ENCODE measurements at regions not wholly inside any gene's neighbourhood (a gene's known extent, or its start where the extent isn't known, plus 50 kb on each side); places are given as distances from the start of the nearest gene placed in this dataset.
"Not testable (repeated sequence)": the region's sequence is repeated elsewhere in the genome, so short reads cannot be mapped to it uniquely, and the experiment has no call there.

DNA sequence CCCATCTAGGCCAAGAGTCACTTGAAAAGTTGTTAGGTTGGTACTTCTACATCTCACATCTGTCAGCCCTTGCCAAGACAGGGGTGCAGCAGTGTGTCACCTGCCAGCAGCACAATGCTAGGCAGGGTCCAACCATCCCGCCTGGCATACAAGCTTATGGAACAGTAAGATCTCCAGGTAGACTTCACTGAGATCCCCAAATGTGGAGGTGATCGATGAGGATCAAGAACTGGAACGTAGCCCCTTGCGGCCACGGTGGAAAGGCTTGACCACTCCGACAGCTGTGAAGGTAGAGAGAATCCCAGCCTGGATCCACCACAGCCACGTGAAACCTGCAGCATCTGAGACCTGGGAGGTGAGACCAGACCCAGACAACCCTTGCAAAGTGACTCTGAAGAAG lies 696.0 kb upstream of the LMO3 start:
- Histone ChIP-seq H3K4me3 (ENCODE audit: low read length) (no peak overlapping the region), H3K27me3 (ENCODE audit: control insufficient read depth, insufficient read depth) (no peaks in the 10 kb centered on the region), H3K4me1 (ENCODE audit: control insufficient read depth, insufficient read depth, low read length) (no peaks in the 10 kb centered on the region), H3K9me3 (ENCODE audit: control insufficient read depth, low read length) (no peaks in the 10 kb centered on the region), H3K27ac (ENCODE audit: low read length) (no peak overlapping the region)
- 91% methylated on average over 7 of the region's 7 CpGs for WGBS
- intact Hi-C loops (cut with DNase I) = no loop called here
- no peak for ATAC-seq
- DNase-seq = no peak

DNA sequence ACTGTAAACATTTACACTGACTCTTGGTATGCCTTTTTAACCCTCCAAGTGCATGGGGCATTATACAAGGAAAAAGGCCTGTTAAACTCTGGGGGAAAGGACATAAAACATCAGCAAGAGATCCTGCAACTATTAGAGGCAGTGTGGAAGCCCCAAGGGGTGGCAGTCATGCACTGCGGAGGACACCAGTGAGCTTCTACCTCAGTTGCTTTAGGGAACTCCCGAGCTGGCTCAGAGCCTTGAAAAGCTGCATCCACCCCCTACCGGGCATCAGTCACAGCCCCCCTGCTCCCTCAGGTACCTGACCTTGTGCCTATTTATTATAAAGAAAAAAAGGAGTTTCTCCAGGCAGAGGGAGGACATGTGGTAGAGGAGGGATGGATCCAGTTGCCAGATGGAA lies 695.6 kb upstream of the LMO3 start:
- 68% methylated on average over 3 of the region's 3 CpGs for WGBS
- DNase-seq (no peak), ATAC-seq (no peak)
- Histone ChIP-seq H3K4me3 (ENCODE audit: low read length) (no peak overlapping the region), H3K9me3 (ENCODE audit: control insufficient read depth, low read length) (no peaks in the 10 kb centered on the region), H3K27me3 (ENCODE audit: control insufficient read depth, insufficient read depth) (no peaks in the 10 kb centered on the region), H3K4me1 (ENCODE audit: control insufficient read depth, insufficient read depth, low read length) (no peaks in the 10 kb centered on the region), H3K27ac (ENCODE audit: low read length) (no peak overlapping the region)
- intact Hi-C loops (cut with DNase I) = no loop called here

DNA sequence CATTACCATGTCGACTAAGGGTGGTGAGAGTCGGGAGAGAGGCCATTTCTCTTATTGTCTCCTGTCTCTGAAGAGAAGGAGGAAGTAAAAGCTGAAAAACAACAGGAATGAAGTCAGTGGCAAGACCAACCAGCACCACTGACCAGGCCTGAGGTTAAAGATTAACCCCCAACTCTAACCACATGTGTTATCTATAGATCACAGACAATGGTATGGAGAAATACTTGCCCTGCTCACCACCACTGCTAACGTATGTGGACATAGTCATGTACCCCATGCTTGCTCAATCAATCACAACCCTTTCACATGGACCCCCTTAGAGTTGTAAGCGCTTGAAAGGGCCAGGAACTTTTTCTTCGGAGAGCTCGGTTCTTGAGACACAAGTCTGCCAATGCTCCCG lies 690.9 kb upstream of the LMO3 start:
- Histone ChIP-seq H3K9me3 (ENCODE audit: control insufficient read depth, low read length) (no peaks in the 10 kb centered on the region), H3K4me1 (ENCODE audit: control insufficient read depth, insufficient read depth, low read length) (no peaks in the 10 kb centered on the region), H3K4me3 (ENCODE audit: low read length) (no peak overlapping the region), H3K27me3 (ENCODE audit: control insufficient read depth, insufficient read depth) (no peaks in the 10 kb centered on the region), H3K27ac (ENCODE audit: low read length) (no peak overlapping the region)
- intact Hi-C loops (cut with DNase I) = no loop called here
- no peak for ATAC-seq
- no peak for DNase-seq
- 86% methylated on average over 7 of the region's 7 CpGs for WGBS

DNA sequence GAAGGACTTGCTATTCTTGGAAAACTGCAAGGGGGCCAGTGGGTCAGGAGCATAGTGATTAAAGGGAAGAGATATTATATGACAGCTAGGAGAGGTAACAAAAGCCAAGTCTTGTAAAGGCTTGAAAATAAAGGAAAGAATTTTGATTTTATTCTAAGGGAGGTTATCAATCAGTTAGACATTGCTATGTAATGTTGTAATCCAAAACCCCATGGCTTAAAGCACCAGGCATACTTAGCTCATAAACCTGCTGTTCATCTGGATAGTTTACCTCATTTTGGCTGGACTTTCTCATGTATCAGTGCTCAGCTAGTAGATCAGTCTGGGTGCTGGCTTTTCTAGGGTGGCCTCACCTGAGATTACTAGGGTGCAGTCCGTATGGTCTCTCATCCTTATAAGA lies 680.9 kb upstream of the LMO3 start:
- 82% methylated on average over 1 of the region's 1 CpG for WGBS
- ATAC-seq (no peak), DNase-seq (no peak)
- intact Hi-C loops (cut with DNase I) = no loop called here
- Histone ChIP-seq H3K27ac (ENCODE audit: low read length) (no peak overlapping the region), H3K4me3 (ENCODE audit: low read length) (no peak overlapping the region), H3K27me3 (ENCODE audit: control insufficient read depth, insufficient read depth) (no peaks in the 10 kb centered on the region), H3K4me1 (ENCODE audit: control insufficient read depth, insufficient read depth, low read length) (no peaks in the 10 kb centered on the region), H3K9me3 (ENCODE audit: control insufficient read depth, low read length) (no peaks in the 10 kb centered on the region)

DNA sequence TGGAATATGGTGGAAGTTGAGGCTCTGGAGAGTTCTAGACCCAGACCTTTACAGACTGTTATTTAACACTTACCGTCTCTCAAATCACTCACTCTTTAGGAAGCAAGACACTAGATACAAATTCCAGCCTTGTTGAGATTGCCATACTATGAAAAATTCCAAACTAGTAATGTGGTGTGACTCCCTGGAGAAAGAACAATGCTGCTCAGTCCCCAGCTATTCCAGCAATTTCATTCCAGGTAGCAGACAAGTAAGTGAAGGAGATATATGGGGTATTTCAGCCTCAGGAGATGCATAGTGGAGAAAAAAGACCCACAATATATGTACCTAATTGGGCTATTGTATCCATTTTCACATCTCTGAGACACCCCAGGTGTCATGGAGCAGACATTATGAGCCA lies 678.9 kb upstream of the LMO3 start:
- Histone ChIP-seq H3K9me3 (ENCODE audit: control insufficient read depth, low read length) (no peaks in the 10 kb centered on the region), H3K4me3 (ENCODE audit: low read length) (no peak overlapping the region), H3K27me3 (ENCODE audit: control insufficient read depth, insufficient read depth) (no peaks in the 10 kb centered on the region), H3K4me1 (ENCODE audit: control insufficient read depth, insufficient read depth, low read length) (no peaks in the 10 kb centered on the region), H3K27ac (ENCODE audit: low read length) (no peak overlapping the region)
- ATAC-seq = no peak
- DNase-seq = no peak
- 81% methylated on average over 1 of the region's 1 CpG for WGBS
- intact Hi-C loops (cut with DNase I) = no loop called here

DNA sequence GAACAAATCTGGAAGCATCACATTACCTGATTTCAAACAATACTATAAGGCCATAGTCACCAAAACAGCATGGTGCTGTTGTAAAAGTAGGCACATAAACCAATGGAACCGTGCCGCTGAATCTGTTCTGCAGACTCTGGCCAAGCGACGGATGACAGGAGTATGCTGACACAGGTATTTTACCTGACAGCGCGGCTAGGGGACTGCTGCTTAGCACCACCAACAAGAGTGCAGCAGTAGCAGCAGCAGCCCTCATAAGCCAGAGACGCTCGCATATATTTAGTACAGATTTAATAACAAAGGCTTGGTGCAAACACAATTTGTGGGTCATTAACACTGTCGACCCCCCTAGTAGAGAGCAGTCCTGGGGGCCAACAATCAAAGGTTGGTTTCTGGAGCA lies 677.6 kb upstream of the LMO3 start:
- Histone ChIP-seq H3K27me3 (ENCODE audit: control insufficient read depth, insufficient read depth) (no peaks in the 10 kb centered on the region), H3K4me1 (ENCODE audit: control insufficient read depth, insufficient read depth, low read length) (no peaks in the 10 kb centered on the region), H3K9me3 (ENCODE audit: control insufficient read depth, low read length) (no peaks in the 10 kb centered on the region), H3K27ac (ENCODE audit: low read length) (no peak overlapping the region), H3K4me3 (ENCODE audit: low read length) (no peak overlapping the region)
- intact Hi-C loops (cut with DNase I) = no loop called here
- ATAC-seq (no peak), DNase-seq (no peak)
- WGBS = 86% methylated on average over 9 of the region's 9 CpGs

DNA sequence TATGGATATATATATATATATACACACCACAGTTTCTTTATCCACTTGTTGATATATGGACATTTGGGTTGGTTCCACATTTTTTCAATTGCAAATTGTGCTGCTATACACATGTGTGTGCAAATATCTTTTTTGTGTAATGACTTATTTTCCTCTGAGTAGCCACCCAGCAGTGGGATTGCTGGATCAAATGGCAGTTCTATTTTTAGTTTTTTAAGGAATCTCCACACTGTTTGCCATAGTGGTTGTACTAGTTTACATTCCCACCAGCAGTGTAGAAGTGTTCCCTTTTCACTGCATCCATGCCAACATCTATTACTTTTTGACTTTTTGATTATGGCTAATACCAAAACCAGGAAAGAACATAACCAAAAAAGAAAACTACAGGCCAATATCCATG lies 676.2 kb upstream of the LMO3 start:
- H3K4me3 ChIP-seq (ENCODE audit: low read length); H3K27ac ChIP-seq (ENCODE audit: low read length); ATAC-seq; intact Hi-C loops (cut with DNase I); H3K4me1 ChIP-seq (ENCODE audit: control insufficient read depth, insufficient read depth, low read length); DNase-seq; H3K27me3 ChIP-seq (ENCODE audit: control insufficient read depth, insufficient read depth); H3K9me3 ChIP-seq (ENCODE audit: control insufficient read depth, low read length): not testable (repeated sequence)

DNA sequence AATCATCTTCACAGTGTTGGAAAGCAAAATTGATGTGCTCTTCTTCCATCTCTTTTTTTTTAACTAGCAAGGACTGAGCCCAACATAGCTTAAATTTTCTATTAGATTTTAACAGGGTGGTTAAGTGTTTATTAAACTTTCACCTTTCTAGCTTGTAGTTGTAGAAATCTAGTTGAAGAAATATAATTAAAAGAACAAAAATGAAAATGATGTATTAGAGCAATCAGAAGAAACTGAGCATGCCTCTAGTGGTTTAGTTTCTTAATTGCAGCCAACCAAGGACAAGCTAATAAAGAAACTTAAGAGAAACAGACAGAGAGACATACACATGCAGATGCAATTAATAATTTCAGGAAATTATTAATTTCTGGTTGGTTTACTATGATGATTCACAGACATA lies 673.0 kb upstream of the LMO3 start:
- DNase-seq = no peak
- Histone ChIP-seq H3K4me3 (ENCODE audit: low read length) (no peak overlapping the region), H3K27ac (ENCODE audit: low read length) (no peak overlapping the region), H3K27me3 (ENCODE audit: control insufficient read depth, insufficient read depth) (no peaks in the 10 kb centered on the region), H3K9me3 (ENCODE audit: control insufficient read depth, low read length) (no peaks in the 10 kb centered on the region), H3K4me1 (ENCODE audit: control insufficient read depth, insufficient read depth, low read length) (no peaks in the 10 kb centered on the region)
- intact Hi-C loops (cut with DNase I) = no loop called here
- ATAC-seq = no peak

DNA sequence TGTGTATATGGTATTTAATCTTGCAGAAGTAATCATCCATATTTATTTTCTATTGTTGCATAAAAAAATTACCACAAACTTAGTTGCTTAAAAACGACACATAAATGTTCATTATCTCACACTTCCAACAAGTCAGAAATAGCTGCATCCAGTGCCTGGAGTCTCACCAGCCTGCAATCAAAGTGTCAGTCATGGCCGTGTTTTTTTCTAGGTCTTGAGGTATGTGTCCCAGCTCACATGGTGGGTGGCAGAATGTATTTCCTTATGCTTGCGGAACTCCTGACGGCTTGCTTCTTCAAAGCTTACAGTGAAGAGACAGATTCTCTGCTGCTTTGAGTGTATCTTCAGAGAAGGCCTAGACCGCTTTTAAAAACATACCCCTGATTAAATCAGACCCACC lies 670.2 kb upstream of the LMO3 start:
- WGBS = 76% methylated on average over 5 of the region's 5 CpGs

DNA sequence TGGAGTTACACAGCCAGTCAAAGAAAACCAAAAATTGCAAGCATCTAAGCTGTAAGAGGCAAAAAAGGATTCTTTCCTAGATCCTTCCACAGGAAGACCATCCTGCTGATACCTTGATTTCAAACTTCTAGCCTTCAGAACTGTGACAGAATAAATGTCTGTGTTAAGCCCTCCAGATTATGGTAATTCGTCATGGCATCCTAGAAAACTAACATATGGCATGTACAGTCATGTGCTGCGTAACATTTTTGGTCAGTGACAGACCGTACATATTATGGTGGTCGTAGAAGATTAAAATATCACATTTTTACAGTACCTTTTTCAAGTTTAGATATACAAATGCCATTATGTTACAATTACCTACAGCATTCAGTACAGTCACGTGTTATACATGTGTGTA lies 660.9 kb upstream of the LMO3 start:
- ATAC-seq (no peak), DNase-seq (no peak)
- intact Hi-C loops (cut with DNase I) = no loop called here
- Histone ChIP-seq H3K4me1 (ENCODE audit: control insufficient read depth, insufficient read depth, low read length) (no peaks in the 10 kb centered on the region), H3K27ac (ENCODE audit: low read length) (no peak overlapping the region), H3K4me3 (ENCODE audit: low read length) (no peak overlapping the region), H3K27me3 (ENCODE audit: control insufficient read depth, insufficient read depth) (no peaks in the 10 kb centered on the region), H3K9me3 (ENCODE audit: control insufficient read depth, low read length) (no peaks in the 10 kb centered on the region)
- WGBS = 80% methylated on average over 5 of the region's 5 CpGs

More for the DNA sequence above, 670.2 kb upstream of the LMO3 start:
- intact Hi-C loops (cut with DNase I) = no loop called here
- H3K4me1 ChIP-seq (ENCODE audit: control insufficient read depth, insufficient read depth, low read length) = no peaks in the 10 kb centered on the region
- ATAC-seq (no peak), DNase-seq (no peak)
- no peak overlapping the region for H3K27ac ChIP-seq (ENCODE audit: low read length)
- no peaks in the 10 kb centered on the region for H3K9me3 ChIP-seq (ENCODE audit: control insufficient read depth, low read length)
- no peaks in the 10 kb centered on the region for H3K27me3 ChIP-seq (ENCODE audit: control insufficient read depth, insufficient read depth)
- H3K4me3 ChIP-seq (ENCODE audit: low read length) = no peak overlapping the region

DNA sequence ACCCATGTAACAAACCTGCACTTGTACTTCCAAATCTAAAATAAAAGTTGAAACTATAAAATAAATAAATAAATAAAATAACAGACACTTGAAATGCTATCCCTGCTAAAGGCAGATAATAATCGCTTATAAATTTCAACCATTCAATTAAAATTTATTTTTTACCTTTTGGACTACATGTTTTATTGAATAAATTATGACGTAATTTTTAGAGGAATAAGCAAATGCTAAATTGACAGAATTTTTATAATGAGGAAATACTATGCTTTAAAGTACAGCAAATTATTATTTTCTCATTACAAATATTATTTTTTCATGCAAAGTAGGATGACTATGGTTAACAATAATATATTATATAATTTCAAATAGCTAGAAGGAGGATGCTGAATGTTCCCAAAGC lies 658.6 kb upstream of the LMO3 start:
- DNase-seq (no peak), ATAC-seq (no peak)
- H3K9me3 ChIP-seq (ENCODE audit: control insufficient read depth, low read length) = no peaks in the 10 kb centered on the region
- 93% methylated on average over 2 of the region's 2 CpGs for WGBS
- no peaks in the 10 kb centered on the region for H3K27me3 ChIP-seq (ENCODE audit: control insufficient read depth, insufficient read depth)
- intact Hi-C loops (cut with DNase I) = no loop called here
- no peak overlapping the region for H3K4me3 ChIP-seq (ENCODE audit: low read length)
- no peaks in the 10 kb centered on the region for H3K4me1 ChIP-seq (ENCODE audit: control insufficient read depth, insufficient read depth, low read length)
- no peak overlapping the region for H3K27ac ChIP-seq (ENCODE audit: low read length)

DNA sequence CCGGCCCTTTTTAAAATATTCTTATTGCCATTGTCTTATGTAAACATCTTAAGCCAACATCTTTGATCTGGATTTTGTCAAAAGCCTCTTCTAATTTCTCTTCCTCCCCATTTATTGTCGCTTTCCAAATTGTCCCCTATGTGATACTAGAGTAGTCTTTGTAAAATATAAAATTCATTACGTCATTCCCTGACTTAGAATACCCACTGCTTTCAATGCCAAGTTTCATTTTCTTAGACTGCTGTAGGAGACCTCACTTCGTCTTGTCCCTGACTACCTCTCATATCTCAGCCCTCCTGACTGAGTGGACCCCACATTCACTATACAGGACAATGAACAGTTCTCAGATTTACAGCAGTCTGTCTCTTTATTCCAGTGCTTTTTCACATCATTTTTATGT lies 633.9 kb upstream of the LMO3 start:
- intact Hi-C loops (cut with DNase I) = no loop called here
- no peaks in the 10 kb centered on the region for H3K27me3 ChIP-seq (ENCODE audit: control insufficient read depth, insufficient read depth)
- 77% methylated on average over 4 of the region's 4 CpGs for WGBS
- H3K4me1 ChIP-seq (ENCODE audit: control insufficient read depth, insufficient read depth, low read length) = no peaks in the 10 kb centered on the region
- H3K9me3 ChIP-seq (ENCODE audit: control insufficient read depth, low read length) = no peaks in the 10 kb centered on the region
- H3K4me3 ChIP-seq (ENCODE audit: low read length) = no peak overlapping the region
- DNase-seq (no peak), ATAC-seq (no peak)
- H3K27ac ChIP-seq (ENCODE audit: low read length) = no peak overlapping the region

Measured in right cardiac atrium (tissue), 5 donors.